Thoracic aorta (tissue), 2 donors: ENCODE measurements at regions not wholly inside any gene's neighbourhood (a gene's known extent, or its start where the extent isn't known, plus 50 kb on each side); places are given as distances from the start of the nearest gene placed in this dataset.

Experiments
- ATAC-seq: fragments of 150-250 bp; one replicate; pipeline ENCODE4 v1.8.0; 2017; ENCODE audit warnings: low read depth; ENCODE audit not compliant: insufficient number of reproducible peaks, low FRiP score
- DNase-seq: peaks from one replicate; pipeline ENCODE4 v3.0.0-alpha.2; 2020; ENCODE audit warnings: low spot score
- H3K27ac ChIP-seq, 2 donors: fragments of 200-600 bp; sonication (generic); 1 replicate in 1 of 2; 2 replicates in 1 of 2; pipeline ENCODE4 v1.5.1; 2016; ENCODE audit warnings: mild to moderate bottlenecking in 2 of 2, moderate library complexity in 2 of 2
- H3K27me3 ChIP-seq: fragments of 200-600 bp; sonication (generic); replicated peaks from 2 replicates; pipeline ENCODE4 v1.6.0; 2016; ENCODE audit warnings: mild to moderate bottlenecking; ENCODE audit not compliant: insufficient read depth
- H3K36me3 ChIP-seq: fragments of 200-600 bp; sonication (generic); one replicate; pipeline ENCODE4 v1.5.1; 2016
- H3K4me1 ChIP-seq, 2 donors: fragments of 200-600 bp; sonication (generic); 1 replicate in 1 of 2; 2 replicates in 1 of 2; pipeline versions ENCODE4 v1.5.1 to v1.6.0; 2016; ENCODE audit warnings: low read depth in 2 of 2, mild to moderate bottlenecking in 1 of 2; ENCODE audit not compliant: control insufficient read depth in 1 of 2
- H3K4me3 ChIP-seq: fragments of 200-600 bp; sonication (generic); 2 replicates; pipeline ENCODE4 v1.5.1; 2016; ENCODE audit warnings: mild to moderate bottlenecking
- H3K9me3 ChIP-seq: fragments of 200-600 bp; sonication (generic); 2 replicates; pipeline ENCODE4 v1.5.1; 2016
- CTCF ChIP-seq: fragments of 200-600 bp; sonication (generic); IDR thresholded peaks from one replicate; pipeline ENCODE4 v1.5.1; 2019; ENCODE audit warnings: antibody characterized with exemption

GRCh38 chr5:112626715-112627114 is 111.0 kb upstream of the APC start:
- H3K27ac ChIP-seq, result no peak overlapping the region
- no peaks in the 10 kb centered on the region for H3K36me3 ChIP-seq
- H3K4me1 ChIP-seq, result no peaks in the 10 kb centered on the region
- DNase-seq (no peak), ATAC-seq (no peak)
- H3K4me3 ChIP-seq, result no peak overlapping the region
- H3K27me3 ChIP-seq, result no peaks in the 10 kb centered on the region
- TF ChIP-seq CTCF, result no peak
- no peaks in the 10 kb centered on the region for H3K9me3 ChIP-seq

- DNase-seq (no peak), ATAC-seq (no peak)
- Histone ChIP-seq H3K9me3 (no peaks in the 10 kb centered on the region), H3K36me3 (no peaks in the 10 kb centered on the region), H3K27me3 (no peaks in the 10 kb centered on the region), H3K4me3 (no peak overlapping the region), H3K4me1 (no peaks in the 10 kb centered on the region), H3K27ac (no peak overlapping the region)
- TF ChIP-seq CTCF, result no peak
Measured at GRCh38 chr5:112628214-112628980, 109.3 kb upstream of the APC start.

- Histone ChIP-seq H3K36me3 (no peaks in the 10 kb centered on the region), H3K4me1 (no peaks in the 10 kb centered on the region), H3K4me3 (no peak overlapping the region), H3K27me3 (no peaks in the 10 kb centered on the region), H3K27ac (no peak overlapping the region), H3K9me3 (no peaks in the 10 kb centered on the region)
- TF ChIP-seq CTCF, result no peak
- ATAC-seq, result no peak
- DNase-seq, result no peak
Measured at GRCh38 chr5:112630246-112631009, 107.3 kb upstream of the APC start.

- Histone ChIP-seq H3K27me3 (no peaks in the 10 kb centered on the region), H3K27ac (no peak overlapping the region), H3K9me3 (no peaks in the 10 kb centered on the region), H3K36me3 (no peaks in the 10 kb centered on the region), H3K4me3 (no peak overlapping the region), H3K4me1 (no peaks in the 10 kb centered on the region)
- DNase-seq (no peak), ATAC-seq (no peak)
- no peak for TF ChIP-seq CTCF
Measured at GRCh38 chr5:112634166-112634565, 103.5 kb upstream of the APC start.

- no peak overlapping the region for H3K4me3 ChIP-seq
- no peaks in the 10 kb centered on the region for H3K36me3 ChIP-seq
- H3K4me1 ChIP-seq, result no peaks in the 10 kb centered on the region
- ATAC-seq (no peak), DNase-seq (no peak)
- no peak overlapping the region for H3K27ac ChIP-seq
- H3K9me3 ChIP-seq, result no peaks in the 10 kb centered on the region
- H3K27me3 ChIP-seq, result no peaks in the 10 kb centered on the region
- no peak for TF ChIP-seq CTCF
Measured at GRCh38 chr5:112634796-112635195, 102.9 kb upstream of the APC start.
